ENCODE measurements at regions not wholly inside any gene's neighbourhood (a gene's known extent, or its start where the extent isn't known, plus 50 kb on each side); places are given as distances from the start of the nearest gene placed in this dataset.

DNA sequence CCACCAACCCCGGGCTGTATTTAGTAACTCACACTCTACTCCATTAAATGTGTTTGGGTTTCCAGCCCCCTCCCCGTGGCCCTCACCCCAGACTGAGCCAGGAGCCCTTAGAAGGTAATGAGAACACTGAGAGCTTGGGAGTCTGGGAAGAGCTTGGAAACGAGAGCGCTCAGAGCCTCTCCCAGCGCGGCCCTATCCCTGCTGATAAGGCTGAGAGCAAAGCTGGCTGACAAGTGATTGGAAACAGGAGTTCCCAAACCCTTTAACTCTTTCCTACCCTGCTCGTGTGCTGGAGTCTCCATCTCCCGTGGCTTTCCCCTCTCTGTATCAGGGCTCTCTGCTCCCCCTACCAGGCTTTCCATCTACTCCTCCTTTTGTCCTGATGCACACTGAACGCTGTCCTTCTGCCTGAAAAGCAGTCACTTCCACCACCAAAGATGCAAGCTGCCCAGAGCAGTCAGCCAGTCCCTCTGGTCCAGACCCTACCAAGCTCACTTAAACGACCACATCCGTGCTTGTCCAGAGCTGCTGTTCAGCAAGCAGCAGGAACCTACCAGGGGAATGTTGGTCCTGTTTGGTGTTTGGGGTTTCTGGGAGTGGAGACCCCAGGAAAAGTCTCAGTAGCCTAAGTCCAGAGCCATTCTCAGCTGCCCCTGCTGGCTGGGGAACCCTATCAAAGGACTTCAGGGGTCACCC is 100.0 kb upstream of the PKDCC start:
- TF ChIP-seq POLR2AphosphoS5 (IDR thresholded peaks at IDR 0.05; ENCODE audit: low read depth, low read length): no peak
- TF ChIP-seq SIN3A (IDR thresholded peaks at IDR 0.05; ENCODE audit: borderline replicate concordance, insufficient read depth, low read length): no peak
- TF ChIP-seq, protein P1, sequence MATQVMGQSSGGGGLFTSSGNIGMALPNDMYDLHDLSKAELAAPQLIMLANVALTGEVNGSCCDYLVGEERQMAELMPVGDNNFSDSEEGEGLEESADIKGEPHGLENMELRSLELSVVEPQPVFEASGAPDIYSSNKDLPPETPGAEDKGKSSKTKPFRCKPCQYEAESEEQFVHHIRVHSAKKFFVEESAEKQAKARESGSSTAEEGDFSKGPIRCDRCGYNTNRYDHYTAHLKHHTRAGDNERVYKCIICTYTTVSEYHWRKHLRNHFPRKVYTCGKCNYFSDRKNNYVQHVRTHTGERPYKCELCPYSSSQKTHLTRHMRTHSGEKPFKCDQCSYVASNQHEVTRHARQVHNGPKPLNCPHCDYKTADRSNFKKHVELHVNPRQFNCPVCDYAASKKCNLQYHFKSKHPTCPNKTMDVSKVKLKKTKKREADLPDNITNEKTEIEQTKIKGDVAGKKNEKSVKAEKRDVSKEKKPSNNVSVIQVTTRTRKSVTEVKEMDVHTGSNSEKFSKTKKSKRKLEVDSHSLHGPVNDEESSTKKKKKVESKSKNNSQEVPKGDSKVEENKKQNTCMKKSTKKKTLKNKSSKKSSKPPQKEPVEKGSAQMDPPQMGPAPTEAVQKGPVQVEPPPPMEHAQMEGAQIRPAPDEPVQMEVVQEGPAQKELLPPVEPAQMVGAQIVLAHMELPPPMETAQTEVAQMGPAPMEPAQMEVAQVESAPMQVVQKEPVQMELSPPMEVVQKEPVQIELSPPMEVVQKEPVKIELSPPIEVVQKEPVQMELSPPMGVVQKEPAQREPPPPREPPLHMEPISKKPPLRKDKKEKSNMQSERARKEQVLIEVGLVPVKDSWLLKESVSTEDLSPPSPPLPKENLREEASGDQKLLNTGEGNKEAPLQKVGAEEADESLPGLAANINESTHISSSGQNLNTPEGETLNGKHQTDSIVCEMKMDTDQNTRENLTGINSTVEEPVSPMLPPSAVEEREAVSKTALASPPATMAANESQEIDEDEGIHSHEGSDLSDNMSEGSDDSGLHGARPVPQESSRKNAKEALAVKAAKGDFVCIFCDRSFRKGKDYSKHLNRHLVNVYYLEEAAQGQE (IDR thresholded peaks at IDR 0.05; ENCODE audit: insufficient read depth in 1 of 2, low read depth in 2 of 2, low read length in 2 of 2): no peak
- no peak for TF ChIP-seq TAF1 (IDR thresholded peaks at IDR 0.05; ENCODE audit: borderline replicate concordance, insufficient read depth, low read length)
- TF ChIP-seq FOXP2 (optimal IDR thresholded peaks at IDR 0.05; ENCODE audit: borderline replicate concordance, extremely low read depth, extremely low read length, insufficient read depth): no peak

DNA sequence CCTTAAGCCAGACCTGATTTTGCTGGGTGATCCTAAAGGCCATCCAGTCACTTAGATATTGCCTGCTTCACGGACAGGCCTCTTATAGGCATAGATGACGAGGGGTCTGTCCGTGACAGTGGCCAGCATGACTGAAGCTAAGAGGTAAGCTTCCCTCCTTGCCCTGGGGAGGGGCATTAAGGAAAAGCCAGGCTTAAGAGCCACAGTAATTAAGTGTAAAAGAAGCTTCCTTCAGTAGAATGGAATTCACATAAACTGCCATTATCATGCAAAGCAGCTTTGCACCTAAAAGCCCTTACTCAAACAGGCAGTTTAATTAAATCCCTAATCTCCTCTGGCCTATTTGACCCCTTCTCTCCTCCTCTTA is 99.4 kb upstream of the PKDCC start:
- TF ChIP-seq TAF1 (IDR thresholded peaks at IDR 0.05; ENCODE audit: borderline replicate concordance, insufficient read depth, low read length) (no peak), FOXP2 (optimal IDR thresholded peaks at IDR 0.05; ENCODE audit: borderline replicate concordance, extremely low read depth, extremely low read length, insufficient read depth) (no peak), SIN3A (IDR thresholded peaks at IDR 0.05; ENCODE audit: borderline replicate concordance, insufficient read depth, low read length) (no peak)

DNA sequence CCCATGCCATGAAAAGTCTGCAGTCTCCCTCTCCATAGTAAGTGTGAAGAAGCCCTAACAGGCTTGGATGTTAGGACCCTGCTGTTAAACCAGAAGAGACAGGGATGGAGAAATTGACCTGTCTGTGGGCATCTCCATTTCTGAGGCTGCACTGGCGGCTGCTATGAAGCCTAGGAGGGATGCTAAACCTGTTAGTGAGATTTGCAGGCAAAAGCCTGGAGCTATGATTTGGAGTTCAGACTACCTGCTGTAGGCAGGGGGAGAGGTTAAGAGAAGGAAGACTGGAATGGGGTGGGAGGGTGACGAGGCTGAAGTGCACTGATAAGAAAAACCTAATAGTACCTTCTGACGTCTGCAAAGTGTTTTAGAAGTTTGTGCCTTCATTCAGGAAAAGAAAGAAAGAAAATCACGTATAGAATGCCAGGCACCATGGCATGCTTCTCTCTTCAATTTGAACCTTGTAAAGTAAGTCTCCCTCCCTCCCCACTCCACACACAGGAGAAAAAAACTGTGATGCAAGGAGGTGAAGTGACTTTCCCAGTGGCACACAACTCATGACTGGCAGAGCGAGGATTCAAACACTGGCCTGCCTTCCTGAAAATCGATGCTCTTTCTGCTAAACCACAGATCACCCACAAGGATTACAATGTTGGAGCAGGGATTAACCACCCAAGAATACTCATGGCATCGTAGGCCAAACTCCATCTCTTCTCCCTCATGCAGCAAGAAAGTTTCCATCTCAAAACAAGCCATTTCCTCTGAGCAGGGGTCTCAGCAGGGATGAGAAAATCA is 98.5 kb upstream of the PKDCC start:
- TF ChIP-seq FOXP2 (optimal IDR thresholded peaks at IDR 0.05; ENCODE audit: borderline replicate concordance, extremely low read depth, extremely low read length, insufficient read depth): no peak
- TF ChIP-seq SIN3A (IDR thresholded peaks at IDR 0.05; ENCODE audit: borderline replicate concordance, insufficient read depth, low read length): no peak

DNA sequence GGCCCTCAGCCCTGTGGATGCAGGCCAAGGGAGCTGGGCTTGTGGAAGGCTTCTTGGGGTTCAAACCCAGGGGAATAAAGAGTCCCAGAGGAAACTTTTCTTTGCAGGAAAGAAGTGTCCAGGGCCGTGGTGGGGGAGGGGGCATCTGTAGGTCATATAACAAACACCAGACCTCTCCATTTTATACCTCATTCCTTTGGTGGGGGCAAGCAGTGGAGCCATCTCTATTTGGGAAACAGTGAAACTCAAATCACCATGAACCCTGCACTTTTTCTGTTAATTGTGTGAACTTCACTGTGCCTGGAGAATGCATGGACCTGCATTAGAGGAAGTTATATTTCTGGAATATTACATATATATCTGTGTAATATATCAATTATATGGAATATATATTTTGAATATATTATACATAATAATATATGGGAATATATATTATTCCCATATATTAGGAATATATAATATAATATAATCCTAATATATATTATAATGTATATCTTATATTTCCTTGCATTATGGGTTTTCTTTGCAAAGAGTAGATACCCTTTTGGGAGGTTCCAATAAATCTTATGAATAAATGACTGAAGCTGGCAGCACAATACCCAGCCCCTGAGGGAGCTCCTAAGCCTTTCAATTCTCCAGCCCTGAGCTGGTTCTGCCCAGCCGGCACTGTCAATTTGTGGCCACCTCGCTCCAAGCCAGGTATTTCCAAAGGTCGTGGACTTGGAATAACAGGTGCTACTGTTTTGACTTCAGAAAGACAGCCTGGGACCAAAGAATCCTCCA is 97.7 kb upstream of the PKDCC start:
- TF ChIP-seq SIN3A (IDR thresholded peaks at IDR 0.05; ENCODE audit: borderline replicate concordance, insufficient read depth, low read length) (no peak), POLR2AphosphoS5 (IDR thresholded peaks at IDR 0.05; ENCODE audit: low read depth, low read length) (no peak), FOXP2 (optimal IDR thresholded peaks at IDR 0.05; ENCODE audit: borderline replicate concordance, extremely low read depth, extremely low read length, insufficient read depth) (no peak), TAF1 (IDR thresholded peaks at IDR 0.05; ENCODE audit: borderline replicate concordance, insufficient read depth, low read length) (no peak)
- TF ChIP-seq, protein P1 (IDR thresholded peaks at IDR 0.05; ENCODE audit: insufficient read depth in 1 of 2, low read depth in 2 of 2, low read length in 2 of 2): no peak

DNA sequence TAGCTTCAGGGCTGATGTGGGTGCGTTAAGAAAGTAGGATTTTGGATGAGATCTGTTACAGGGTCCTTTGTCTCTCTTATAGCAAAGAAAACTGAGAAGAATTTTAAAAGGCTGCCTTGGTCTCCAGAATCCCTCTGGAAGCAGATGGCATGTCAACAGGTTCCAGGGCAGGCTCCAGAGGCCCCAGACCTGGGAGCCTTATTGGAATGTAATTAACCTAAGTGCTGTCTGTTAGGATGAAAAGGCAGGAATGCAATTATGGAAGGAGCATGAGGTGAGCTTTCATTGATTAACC is 97.2 kb upstream of the PKDCC start:
- TF ChIP-seq, protein P1 (IDR thresholded peaks at IDR 0.05; ENCODE audit: insufficient read depth in 1 of 2, low read depth in 2 of 2, low read length in 2 of 2): no peak
- no peak for TF ChIP-seq TAF1 (IDR thresholded peaks at IDR 0.05; ENCODE audit: borderline replicate concordance, insufficient read depth, low read length)
- no peak for TF ChIP-seq FOXP2 (optimal IDR thresholded peaks at IDR 0.05; ENCODE audit: borderline replicate concordance, extremely low read depth, extremely low read length, insufficient read depth)
- TF ChIP-seq POLR2AphosphoS5 (IDR thresholded peaks at IDR 0.05; ENCODE audit: low read depth, low read length): no peak
- no peak for TF ChIP-seq SIN3A (IDR thresholded peaks at IDR 0.05; ENCODE audit: borderline replicate concordance, insufficient read depth, low read length)
